Gastroesophageal sphincter (tissue), 4 donors: ENCODE measurements at regions not wholly inside any gene's neighbourhood (a gene's known extent, or its start where the extent isn't known, plus 50 kb on each side); places are given as distances from the start of the nearest gene placed in this dataset.

Experiments used
- ATAC-seq: fragments of 150-250 bp; one replicate; pipeline ENCODE4 v1.9.1; 2016; ENCODE audit warnings: mild to moderate bottlenecking, moderate library complexity
- H3K27ac ChIP-seq, 4 donors: fragments of 200-600 bp; sonication (generic) in 3 of 4; 1 replicate in 3 of 4; 2 replicates in 1 of 4; pipeline ENCODE4 v1.5.1; 2016 to 2019
- H3K27me3 ChIP-seq: fragments of 200-600 bp; sonication (generic); one replicate; pipeline ENCODE4 v1.5.1; 2019
- H3K36me3 ChIP-seq, 2 donors: fragments of 200-600 bp; sonication (generic); one replicate each; pipeline ENCODE4 v1.5.1; 2019; ENCODE audit warnings: control low read depth in 1 of 2
- H3K4me1 ChIP-seq, 3 donors: fragments of 200-600 bp; sonication (generic); 1 replicate in 2 of 3; 2 replicates in 1 of 3; pipeline ENCODE4 v1.5.1; 2016 to 2019; ENCODE audit warnings: control low read depth in 2 of 3
- H3K4me3 ChIP-seq, 2 donors: fragments of 200-600 bp; sonication (generic); one replicate each; pipeline ENCODE4 v1.5.1; 2019; ENCODE audit warnings: mild to moderate bottlenecking in 1 of 2, moderate library complexity in 1 of 2
- H3K9me3 ChIP-seq, 3 donors: fragments of 200-600 bp; sonication (generic); one replicate each; pipeline ENCODE4 v1.5.1; 2017 to 2019; ENCODE audit warnings: control low read depth in 2 of 3
- EP300 ChIP-seq: sonication (generic); formaldehyde crosslinking; IDR thresholded peaks from one replicate; pipeline ENCODE4 v1.6.1; 2017; ENCODE audit warnings: antibody characterized with exemption, mild to moderate bottlenecking
- POLR2A ChIP-seq, 2 donors: fragments of 450-650 bp; IDR thresholded peaks; one replicate each; pipeline ENCODE4 v1.6.1; 2017; ENCODE audit warnings: antibody characterized with exemption in 2 of 2, mild to moderate bottlenecking in 2 of 2, moderate library complexity in 1 of 2
- POLR2AphosphoS5 ChIP-seq: sonication (generic); formaldehyde crosslinking; IDR thresholded peaks from one replicate; pipeline ENCODE4 v1.6.1; 2017; ENCODE audit warnings: antibody characterized with exemption
- WGBS, 2 donors: methylation state at CpG; one replicate each; pipeline ENCODE4 v1.1.5; 2018; ENCODE audit warnings: low coverage in 1 of 2; 5-methylcytosine and 5-hydroxymethylcytosine counted together
- TF ChIP-seq, protein P1 (sequence below), 4 experiments: fragments of 200-600 bp in 2 of 4; fragments of 450-650 bp in 2 of 4; sonication (generic) in 1 of 4; IDR thresholded peaks; one replicate each; pipeline ENCODE4 v1.5.1; 2017 to 2019; ENCODE audit warnings: antibody characterized with exemption in 4 of 4, mild to moderate bottlenecking in 2 of 4, moderate library complexity in 2 of 4

DNA sequence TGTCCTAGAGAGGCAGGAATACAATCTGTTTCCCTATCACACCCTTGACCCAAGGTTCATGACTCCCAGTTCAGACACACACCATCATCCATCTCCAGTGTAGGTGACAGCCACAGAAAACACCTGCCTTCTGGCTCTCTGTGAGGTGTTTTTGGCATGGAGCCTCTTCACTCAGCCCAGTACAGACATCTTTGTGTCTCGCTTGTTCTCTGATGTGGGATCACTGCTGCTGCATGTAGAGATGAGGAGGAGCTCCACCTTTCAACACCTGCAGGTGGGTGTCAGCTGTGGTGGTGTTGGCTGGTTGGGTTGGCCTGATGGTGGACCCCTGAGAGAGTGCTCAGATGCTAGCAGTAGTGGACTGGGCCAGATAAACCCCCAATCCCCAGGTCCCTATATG, 916.7 kb upstream of the B3GALT2 start:
- Histone ChIP-seq H3K36me3 (no peaks in the 10 kb centered on the region), H3K4me1 (no peaks in the 10 kb centered on the region), H3K9me3 (no peaks in the 10 kb centered on the region), H3K4me3 (no peak overlapping the region), H3K27ac (no peak overlapping the region), H3K27me3 (no peaks in the 10 kb centered on the region)
- no peak for ATAC-seq
- no CpG with 5 or more reads among the region's 1 CpG for WGBS, 2 donors
- TF ChIP-seq POLR2AphosphoS5 = no peak
- no peak for TF ChIP-seq EP300
- TF ChIP-seq, protein P1, sequence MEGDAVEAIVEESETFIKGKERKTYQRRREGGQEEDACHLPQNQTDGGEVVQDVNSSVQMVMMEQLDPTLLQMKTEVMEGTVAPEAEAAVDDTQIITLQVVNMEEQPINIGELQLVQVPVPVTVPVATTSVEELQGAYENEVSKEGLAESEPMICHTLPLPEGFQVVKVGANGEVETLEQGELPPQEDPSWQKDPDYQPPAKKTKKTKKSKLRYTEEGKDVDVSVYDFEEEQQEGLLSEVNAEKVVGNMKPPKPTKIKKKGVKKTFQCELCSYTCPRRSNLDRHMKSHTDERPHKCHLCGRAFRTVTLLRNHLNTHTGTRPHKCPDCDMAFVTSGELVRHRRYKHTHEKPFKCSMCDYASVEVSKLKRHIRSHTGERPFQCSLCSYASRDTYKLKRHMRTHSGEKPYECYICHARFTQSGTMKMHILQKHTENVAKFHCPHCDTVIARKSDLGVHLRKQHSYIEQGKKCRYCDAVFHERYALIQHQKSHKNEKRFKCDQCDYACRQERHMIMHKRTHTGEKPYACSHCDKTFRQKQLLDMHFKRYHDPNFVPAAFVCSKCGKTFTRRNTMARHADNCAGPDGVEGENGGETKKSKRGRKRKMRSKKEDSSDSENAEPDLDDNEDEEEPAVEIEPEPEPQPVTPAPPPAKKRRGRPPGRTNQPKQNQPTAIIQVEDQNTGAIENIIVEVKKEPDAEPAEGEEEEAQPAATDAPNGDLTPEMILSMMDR (IDR thresholded peaks at IDR 0.05) = no peak
- no peak for TF ChIP-seq POLR2A (IDR thresholded peaks at IDR 0.05)

GRCh38 chr1:194102607-194103006, 916.2 kb upstream of the B3GALT2 start:
- Histone ChIP-seq H3K27me3 (no peaks in the 10 kb centered on the region), H3K4me1 (no peaks in the 10 kb centered on the region), H3K9me3 (no peaks in the 10 kb centered on the region), H3K27ac (no peak overlapping the region), H3K4me3 (no peak overlapping the region), H3K36me3 (no peaks in the 10 kb centered on the region)
- TF ChIP-seq EP300 (no peak), POLR2A (IDR thresholded peaks at IDR 0.05) (no peak)
- TF ChIP-seq, protein P1 (IDR thresholded peaks at IDR 0.05) = no peak
- 0 to 62% methylated on average over 1 of the region's 2 CpGs for WGBS, 2 donors
- ATAC-seq = no peak

- H3K36me3 ChIP-seq = no peaks in the 10 kb centered on the region
- H3K9me3 ChIP-seq = no peaks in the 10 kb centered on the region
- H3K27me3 ChIP-seq = no peaks in the 10 kb centered on the region
- no peak overlapping the region for H3K4me3 ChIP-seq
- TF ChIP-seq POLR2A (IDR thresholded peaks at IDR 0.05) (no peak), EP300 (no peak), POLR2AphosphoS5 (no peak)
- TF ChIP-seq, protein P1 (IDR thresholded peaks at IDR 0.05) = no peak
- H3K4me1 ChIP-seq = no peaks in the 10 kb centered on the region
- WGBS, 2 donors = 73 to 86% methylated on average over 3 of the region's 3 CpGs
- ATAC-seq = no peak
- no peak overlapping the region for H3K27ac ChIP-seq
Measured at GRCh38 chr1:194084755-194085154, 898.3 kb upstream of the B3GALT2 start.

DNA sequence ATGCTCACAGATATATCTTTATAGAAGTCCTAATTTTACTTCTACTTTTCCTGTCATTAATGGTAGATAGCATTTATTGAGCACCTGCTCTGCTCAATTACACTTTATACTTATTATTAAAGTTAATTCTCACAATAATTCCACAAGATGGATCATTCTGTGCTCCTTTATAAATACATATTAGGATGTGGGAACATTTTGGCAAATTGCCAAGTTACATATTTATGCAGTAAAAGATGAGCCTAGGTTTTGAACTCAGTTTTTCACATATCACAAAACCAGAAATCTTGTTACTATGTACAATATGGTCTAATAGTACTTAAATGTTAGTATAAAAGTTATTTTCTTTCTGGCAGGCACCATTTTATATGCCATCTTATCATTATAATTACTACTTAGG, 895.0 kb upstream of the B3GALT2 start:
- Histone ChIP-seq H3K27me3 (no peaks in the 10 kb centered on the region), H3K36me3 (no peaks in the 10 kb centered on the region)
- no peak for TF ChIP-seq POLR2AphosphoS5
- TF ChIP-seq, protein P1 (IDR thresholded peaks at IDR 0.05) = no peak
- no peak for TF ChIP-seq POLR2A (IDR thresholded peaks at IDR 0.05)
- no peak for TF ChIP-seq EP300

GRCh38 chr1:194080826-194081225, 894.4 kb upstream of the B3GALT2 start:
- TF ChIP-seq POLR2A (IDR thresholded peaks at IDR 0.05) (no peak), EP300 (no peak), POLR2AphosphoS5 (no peak)
- TF ChIP-seq, protein P1 (IDR thresholded peaks at IDR 0.05) = no peak

More for the DNA sequence above, 895.0 kb upstream of the B3GALT2 start:
- no peak overlapping the region for H3K27ac ChIP-seq
- no peak overlapping the region for H3K4me3 ChIP-seq
- no peaks in the 10 kb centered on the region for H3K9me3 ChIP-seq
- no peak for ATAC-seq
- H3K4me1 ChIP-seq = no peaks in the 10 kb centered on the region

More at GRCh38 chr1:194080826-194081225, 894.4 kb upstream of the B3GALT2 start:
- 95 to 97% methylated on average over 2 of the region's 2 CpGs for WGBS, 2 donors
- Histone ChIP-seq H3K36me3 (no peaks in the 10 kb centered on the region), H3K4me3 (no peak overlapping the region), H3K4me1 (no peaks in the 10 kb centered on the region), H3K27ac (no peak overlapping the region), H3K9me3 (no peaks in the 10 kb centered on the region), H3K27me3 (no peaks in the 10 kb centered on the region)
- no peak for ATAC-seq
